Mammary epithelial cell (primary cell): ENCODE measurements at regions not wholly inside any gene's neighbourhood (a gene's known extent, or its start where the extent isn't known, plus 50 kb on each side); places are given as distances from the start of the nearest gene placed in this dataset.

Source experiments
- EZH2 ChIP-seq: IDR thresholded peaks from 2 replicates; pipeline ENCODE4 v1.6.1; 2012; ENCODE audit warnings: low read length, inconsistent platforms, borderline replicate concordance
- TF ChIP-seq, protein P1 (sequence below), 2 donors: IDR thresholded peaks in 1 of 2; conservative IDR thresholded peaks in 1 of 2; 2 replicates each; pipeline ENCODE4 v1.5.1; 2011 to 2012; ENCODE audit warnings: inconsistent platforms in 2 of 2, low read length in 2 of 2, mild to moderate bottlenecking in 2 of 2, control low read depth in 1 of 2, low read depth in 1 of 2; ENCODE audit not compliant: insufficient read depth in 1 of 2; ENCODE audit errors: extremely low read depth in 1 of 2

DNA sequence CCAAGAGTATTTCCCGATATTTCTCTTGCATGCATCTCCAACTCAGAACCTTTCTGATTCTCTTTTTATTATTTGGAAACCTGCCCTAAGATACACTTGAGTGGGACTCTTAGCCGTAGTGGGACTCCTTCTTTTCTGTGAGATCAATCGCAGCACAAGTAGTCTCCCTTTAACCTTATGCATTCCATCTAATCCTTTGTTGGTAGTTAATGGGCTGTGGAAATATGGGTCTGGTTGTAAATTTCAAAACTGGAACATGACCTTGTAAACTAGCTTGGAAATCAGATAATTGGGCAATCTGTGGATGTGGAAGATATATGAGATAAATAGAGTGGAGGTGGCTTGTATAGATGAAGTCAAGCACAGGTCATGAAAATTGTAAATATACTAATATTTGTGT, 350.0 kb downstream of the NDFIP2 start:
- TF ChIP-seq, protein P1, sequence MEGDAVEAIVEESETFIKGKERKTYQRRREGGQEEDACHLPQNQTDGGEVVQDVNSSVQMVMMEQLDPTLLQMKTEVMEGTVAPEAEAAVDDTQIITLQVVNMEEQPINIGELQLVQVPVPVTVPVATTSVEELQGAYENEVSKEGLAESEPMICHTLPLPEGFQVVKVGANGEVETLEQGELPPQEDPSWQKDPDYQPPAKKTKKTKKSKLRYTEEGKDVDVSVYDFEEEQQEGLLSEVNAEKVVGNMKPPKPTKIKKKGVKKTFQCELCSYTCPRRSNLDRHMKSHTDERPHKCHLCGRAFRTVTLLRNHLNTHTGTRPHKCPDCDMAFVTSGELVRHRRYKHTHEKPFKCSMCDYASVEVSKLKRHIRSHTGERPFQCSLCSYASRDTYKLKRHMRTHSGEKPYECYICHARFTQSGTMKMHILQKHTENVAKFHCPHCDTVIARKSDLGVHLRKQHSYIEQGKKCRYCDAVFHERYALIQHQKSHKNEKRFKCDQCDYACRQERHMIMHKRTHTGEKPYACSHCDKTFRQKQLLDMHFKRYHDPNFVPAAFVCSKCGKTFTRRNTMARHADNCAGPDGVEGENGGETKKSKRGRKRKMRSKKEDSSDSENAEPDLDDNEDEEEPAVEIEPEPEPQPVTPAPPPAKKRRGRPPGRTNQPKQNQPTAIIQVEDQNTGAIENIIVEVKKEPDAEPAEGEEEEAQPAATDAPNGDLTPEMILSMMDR (conservative IDR thresholded peaks at IDR 0.05 in 1 of 2, IDR thresholded peaks at IDR 0.05 in 1 of 2; ENCODE audit: extremely low read depth in 1 of 2, insufficient read depth in 1 of 2, low read depth in 1 of 2, low read length in 2 of 2): no peak
- TF ChIP-seq EZH2: no peak
